GM18517 (cell line): ENCODE measurements at regions not wholly inside any gene's neighbourhood (a gene's known extent, or its start where the extent isn't known, plus 50 kb on each side); places are given as distances from the start of the nearest gene placed in this dataset.
"Not testable (repeated sequence)": the region's sequence is repeated elsewhere in the genome, so short reads cannot be mapped to it uniquely, and the experiment has no call there.

Experiments used
- ATAC-seq: cut with Tn5 transposase; IDR thresholded peaks from one replicate; pipeline ENCODE4 v1.9.1; 2021; ENCODE audit warnings: mild to moderate bottlenecking, moderate library complexity; ENCODE audit not compliant: unreplicated experiment

DNA sequence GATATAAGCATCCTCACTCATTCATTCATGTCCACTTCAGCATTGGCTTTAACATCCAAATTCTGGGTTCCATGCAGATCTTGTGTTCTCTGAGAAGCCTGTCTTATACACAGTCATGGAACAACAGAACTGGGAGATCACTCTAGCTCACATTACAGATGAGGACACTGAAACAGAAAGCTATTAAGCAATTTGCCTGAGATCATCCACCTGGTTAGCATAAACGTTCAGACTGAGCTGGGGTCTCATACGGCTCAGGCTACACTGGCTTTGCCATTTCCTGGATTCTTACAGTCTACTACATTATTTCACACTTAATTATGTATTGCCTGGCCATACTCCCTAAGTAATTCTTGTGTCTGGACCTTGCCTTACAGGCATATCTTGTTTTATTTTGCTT is 169.4 kb upstream of the FANCL start:
- ATAC-seq = no peak

DNA sequence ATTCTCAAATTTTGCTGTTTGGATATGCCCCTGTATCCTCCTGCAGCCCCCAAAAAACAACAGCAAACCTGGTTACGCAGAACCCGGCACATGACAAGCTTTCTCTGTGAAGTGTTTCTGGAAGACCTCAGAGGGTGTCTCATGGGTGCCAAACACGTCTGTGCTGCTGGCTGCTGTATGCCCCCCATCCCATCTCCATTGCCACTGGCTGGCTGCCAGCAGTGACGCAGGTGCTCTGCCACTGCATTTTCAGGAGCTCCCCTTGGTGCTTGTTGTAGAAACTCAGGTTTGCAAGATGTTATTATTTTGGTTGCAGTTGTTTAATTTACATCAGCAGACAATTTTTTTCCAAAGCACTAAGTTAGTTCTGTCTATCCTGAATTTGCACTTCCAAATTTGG is 166.4 kb upstream of the FANCL start:
- no peak for ATAC-seq

DNA sequence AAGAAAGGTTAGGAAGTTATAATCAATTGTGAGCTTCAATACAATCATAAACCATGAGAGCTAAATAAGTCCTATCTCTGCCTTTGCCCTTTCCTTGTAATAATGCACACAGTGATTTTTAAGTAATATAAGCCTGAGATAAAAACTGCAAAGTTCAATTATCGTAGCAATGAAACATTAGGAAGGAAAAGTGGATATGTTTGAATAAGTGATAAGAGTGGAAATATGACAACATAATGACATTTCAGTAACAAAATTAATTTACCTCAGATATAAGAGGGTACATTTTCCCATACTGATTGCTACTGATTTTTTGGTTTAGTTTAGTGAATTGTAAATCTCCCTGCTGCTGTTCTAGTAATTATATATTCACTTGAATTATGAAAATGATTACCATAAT is 164.2 kb upstream of the FANCL start:
- ATAC-seq = no peak

DNA sequence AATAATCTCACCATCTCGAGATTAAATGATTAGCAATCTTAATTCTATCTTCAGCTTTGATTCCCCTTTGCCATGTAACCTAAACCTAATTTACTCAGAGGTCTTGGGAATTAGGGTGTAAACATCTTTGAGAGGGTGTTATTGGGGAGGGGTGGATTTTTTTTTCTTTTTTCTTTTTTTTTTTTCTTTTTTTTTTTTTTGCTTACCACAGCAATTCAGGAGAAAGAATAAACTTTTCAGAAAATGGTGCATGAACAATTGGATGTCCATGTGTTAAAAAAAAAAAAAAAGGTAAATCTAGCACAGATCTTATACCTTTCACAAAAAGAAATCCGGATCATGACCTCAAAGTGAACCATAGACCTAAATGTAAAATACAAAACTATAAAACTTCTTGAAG is 160.8 kb upstream of the FANCL start:
- no peak for ATAC-seq

DNA sequence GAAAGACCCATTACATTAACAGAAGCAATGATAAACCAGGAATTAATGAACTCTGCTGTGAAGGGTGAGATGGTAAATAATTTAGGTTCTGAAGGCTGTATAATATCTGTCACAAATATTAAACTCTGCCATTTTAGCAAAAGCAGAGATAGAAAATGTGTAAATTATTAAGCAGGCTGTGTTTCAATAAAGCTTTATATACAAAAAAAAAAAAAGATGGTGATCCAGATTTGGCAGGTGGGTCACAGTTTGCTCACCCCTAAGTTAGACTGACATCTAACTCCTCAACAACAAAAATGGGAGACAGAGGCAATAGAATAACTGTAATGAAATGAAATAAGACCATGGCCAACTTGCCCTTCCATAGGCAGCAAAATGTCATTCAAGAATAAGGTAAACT is 157.3 kb upstream of the FANCL start:
- ATAC-seq = no peak

DNA sequence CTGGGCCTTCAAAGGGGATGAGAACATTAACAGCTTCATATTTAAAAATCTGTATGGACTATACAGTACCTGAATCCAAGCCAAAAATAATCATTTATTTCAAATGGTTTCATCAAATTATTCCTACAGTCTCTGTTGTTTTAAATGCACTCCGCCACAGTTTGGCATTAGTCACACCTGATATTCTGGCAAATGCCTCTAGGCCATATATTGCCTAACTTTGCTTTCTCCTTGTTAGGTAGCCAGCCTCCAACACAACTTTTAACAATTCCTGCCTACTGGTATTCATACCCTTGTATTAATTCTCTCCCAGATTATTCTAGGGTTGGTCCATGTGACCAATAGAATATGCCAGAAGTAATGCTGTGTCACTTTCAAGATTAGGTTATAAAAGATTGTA is 146.6 kb upstream of the FANCL start:
- no peak for ATAC-seq

DNA sequence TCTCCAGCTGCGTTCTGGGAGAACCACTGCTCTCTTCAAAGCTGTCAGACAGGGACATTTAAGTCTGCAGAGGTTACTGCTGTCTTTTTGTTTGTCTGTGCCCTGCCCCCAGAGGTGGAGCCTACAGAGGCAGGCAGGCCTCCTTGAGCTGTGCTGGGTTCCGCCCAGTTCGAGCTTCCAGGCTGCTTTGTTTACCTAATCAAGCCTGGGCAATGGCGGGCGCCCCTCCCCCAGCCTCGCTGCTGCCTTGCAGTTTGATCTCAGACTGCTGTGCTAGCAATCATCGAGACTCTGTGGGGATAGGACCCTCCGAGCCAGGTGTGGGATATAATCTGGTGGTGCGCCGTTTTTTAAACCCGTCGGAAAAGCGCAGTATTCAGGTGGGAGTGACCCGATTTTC is 145.8 kb upstream of the FANCL start:
- not testable (repeated sequence) for ATAC-seq

DNA sequence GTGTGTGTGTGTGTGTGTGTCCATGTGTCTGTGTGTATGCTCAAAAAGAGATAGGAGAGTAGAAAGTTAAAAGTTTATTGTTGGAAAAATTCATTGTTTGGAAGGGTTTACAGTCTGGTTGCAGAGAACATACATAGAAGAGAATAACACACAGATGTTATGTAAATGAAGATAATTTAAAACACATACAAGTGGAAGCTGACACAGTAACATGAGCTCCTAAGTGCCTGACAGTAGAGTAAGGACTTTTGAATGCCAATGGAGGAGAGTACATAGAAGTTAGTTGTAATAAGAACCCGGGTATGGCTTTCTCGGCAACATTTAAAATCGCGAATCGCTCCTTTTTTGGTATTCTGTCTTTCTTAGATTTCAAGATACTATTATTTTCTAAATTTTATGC is 137.0 kb upstream of the FANCL start:
- no peak for ATAC-seq

DNA sequence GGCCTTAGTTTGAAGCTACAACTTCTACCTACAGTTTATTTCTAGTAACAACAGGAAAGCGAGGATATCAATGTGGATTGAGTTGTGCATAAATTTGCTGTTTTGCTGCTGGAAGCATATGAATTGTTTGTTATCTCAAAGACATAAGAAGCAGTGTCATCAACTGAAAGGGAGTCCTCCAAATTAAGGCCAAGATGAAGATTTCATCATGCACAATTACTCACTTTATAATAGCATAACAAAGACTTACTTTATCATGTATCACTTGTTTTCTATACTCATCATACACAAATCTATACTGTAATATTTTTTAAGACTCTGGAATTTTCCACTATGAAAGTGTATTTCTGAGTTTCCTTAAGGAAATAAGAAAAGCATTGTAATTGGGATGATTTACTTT is 136.1 kb upstream of the FANCL start:
- ATAC-seq = no peak

DNA sequence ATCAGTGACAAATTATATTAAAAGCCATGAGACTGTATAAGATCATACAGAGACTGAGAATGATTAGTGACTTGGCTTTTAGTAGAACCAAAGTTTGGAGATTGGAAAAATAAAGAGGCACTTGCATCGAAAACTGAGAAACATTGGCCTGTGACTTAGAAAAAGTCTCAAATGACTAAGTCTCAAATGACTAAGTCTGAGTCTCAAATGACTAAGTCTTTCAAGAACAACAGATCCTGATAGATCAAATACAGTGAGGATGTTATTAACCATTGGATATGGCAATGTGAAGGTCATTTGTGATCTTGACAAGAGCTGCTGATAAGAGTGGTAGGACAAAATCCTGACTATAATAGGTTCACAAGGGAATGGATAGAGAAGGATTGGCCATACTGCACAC is 135.5 kb upstream of the FANCL start:
- no peak for ATAC-seq

DNA sequence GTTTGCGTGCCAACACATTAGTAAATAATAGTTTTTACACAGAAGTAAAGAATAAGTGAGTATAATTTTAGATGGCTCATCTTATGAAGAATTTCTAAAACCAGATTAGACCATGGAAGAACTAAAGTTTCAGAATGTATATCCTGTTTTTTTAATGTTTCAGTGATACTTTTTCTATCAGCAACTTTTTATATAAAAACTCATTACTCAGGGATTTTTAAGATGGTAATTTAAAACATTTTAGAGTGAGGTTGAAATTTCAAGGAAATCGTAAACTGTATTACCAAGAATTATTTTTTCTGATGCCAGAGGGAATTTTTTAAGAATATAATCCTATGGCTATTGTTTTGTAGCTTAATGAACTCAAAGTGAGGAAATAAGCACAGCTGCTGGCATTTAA is 128.5 kb upstream of the FANCL start:
- no peak for ATAC-seq

DNA sequence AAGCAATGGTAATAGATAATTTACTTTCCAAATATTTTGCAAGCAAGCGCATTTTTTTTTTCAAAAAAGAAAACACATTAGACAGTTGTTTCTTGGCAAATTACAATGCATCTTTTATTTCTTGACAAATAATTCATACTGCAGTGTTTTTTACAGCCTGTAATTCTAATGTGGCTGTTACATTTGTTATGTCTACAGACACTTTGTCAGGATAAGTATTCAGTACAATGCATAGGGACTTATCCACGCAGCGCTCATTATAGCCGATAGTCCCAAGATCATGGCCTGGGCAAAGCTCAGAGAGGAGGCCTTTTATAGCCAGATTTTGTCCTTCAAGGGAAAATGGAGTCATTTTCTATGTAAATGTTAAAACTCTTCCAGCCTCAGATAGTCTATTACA is 123.0 kb upstream of the FANCL start:
- no peak for ATAC-seq

DNA sequence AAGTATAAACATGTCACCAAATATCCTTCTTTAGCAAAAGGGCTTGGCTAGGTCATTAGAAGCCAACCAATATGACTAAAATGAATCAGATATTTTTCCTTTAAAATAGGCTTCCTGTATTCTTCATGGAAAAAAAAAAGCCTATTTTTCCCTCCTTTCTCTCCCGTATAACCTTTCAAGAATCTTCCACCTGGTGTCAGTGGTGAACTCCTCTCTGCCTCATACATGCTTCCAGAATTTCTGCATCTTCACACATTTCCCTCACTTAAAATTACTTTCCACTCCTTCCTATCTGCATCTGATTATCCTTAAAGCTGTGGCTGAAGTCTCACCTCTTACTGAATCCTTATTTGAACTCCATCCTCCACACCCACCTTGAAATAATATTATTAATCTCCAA is 116.9 kb upstream of the FANCL start:
- ATAC-seq = no peak

DNA sequence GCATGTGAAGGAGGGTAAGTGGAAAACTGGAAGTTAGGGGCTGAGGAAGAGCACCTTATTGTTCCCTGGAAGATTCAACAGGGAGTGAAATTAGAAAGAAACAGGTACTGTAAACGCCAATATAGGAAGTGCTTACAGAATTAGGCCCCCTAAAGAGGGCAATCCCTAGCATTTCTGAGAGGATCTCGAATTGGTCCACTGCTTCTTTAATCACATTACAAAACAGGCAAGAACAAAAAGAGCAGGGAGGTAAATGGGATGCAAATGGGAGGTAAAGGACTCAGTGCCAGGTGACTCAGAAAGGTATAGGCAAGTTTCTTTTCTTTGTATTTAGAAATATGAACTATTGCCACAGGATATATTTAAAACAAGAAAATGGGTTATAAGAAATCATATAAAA is 116.4 kb upstream of the FANCL start:
- ATAC-seq = no peak

DNA sequence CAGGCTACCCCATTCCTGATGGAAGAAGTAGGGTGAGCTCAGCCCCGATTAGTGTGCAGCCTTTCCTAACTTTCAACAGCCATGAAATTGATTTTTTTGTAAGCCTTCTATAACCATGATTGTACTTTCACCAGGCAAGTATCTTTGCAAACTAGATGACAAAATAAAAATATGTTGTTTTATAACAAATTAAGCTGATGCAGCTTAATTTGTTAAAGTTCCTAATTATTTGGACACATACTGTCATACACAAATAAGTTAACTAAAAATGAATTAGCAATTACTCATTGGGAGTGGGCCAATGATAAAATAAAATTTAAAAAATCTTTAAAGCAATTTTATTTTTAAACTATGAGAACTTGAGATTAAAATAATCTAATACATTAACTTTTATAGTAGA is 113.1 kb upstream of the FANCL start:
- no peak for ATAC-seq

DNA sequence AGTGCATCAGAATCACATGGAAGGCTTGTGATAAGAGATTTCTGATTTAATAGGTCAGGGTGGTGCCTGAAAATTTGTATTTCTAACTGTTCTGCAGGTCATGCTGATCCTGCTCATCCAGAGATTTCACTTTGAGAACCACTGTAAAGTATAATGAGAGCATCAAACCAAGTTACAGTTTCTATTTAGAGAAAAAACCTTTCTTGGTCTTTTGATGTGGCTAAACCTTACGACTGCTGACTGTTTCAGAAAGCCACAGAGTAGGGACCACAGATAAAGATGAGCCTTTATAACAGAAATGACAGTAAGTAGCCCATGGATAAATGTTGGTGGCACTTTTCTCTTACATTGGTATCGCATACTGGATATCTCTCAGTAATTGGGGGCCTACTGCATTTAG is 109.4 kb upstream of the FANCL start:
- ATAC-seq = peak; percentile 68

DNA sequence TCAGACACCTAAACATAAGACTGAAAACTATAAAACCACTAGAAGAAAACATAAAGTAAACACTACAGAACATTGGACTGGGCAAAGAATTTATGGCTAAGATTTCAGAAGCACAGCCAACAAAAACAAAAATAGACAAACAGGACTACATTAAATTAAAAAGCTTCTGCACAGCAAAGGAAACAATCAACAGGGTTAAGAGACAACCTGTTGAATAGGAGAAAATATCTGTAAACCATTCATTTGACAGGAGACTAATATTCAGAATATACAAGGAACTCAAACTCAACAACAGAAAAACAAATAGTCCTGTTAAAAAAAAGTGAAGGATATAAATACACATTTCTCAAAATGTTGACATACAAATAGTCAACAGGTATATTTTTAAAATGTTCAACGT is 106.7 kb upstream of the FANCL start:
- no peak for ATAC-seq

DNA sequence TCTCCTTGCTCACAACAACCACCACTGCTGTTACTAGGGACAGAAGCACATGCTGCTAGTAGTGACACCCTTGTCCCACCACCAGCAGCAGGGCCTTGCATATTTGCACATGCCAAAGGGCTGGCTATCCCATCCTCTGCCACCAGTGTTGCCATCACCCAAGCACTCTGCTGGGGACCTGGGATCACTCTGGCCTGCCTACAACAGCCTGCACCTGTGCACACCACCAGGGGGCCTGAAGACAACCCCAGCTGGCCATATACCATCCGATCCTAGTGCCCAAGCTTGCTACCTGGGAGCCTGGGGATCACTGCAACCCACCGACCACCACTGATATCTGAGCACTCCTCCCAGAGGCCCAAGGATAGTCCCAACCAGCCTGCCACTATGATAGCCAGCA is 99.9 kb upstream of the FANCL start:
- ATAC-seq = no peak

DNA sequence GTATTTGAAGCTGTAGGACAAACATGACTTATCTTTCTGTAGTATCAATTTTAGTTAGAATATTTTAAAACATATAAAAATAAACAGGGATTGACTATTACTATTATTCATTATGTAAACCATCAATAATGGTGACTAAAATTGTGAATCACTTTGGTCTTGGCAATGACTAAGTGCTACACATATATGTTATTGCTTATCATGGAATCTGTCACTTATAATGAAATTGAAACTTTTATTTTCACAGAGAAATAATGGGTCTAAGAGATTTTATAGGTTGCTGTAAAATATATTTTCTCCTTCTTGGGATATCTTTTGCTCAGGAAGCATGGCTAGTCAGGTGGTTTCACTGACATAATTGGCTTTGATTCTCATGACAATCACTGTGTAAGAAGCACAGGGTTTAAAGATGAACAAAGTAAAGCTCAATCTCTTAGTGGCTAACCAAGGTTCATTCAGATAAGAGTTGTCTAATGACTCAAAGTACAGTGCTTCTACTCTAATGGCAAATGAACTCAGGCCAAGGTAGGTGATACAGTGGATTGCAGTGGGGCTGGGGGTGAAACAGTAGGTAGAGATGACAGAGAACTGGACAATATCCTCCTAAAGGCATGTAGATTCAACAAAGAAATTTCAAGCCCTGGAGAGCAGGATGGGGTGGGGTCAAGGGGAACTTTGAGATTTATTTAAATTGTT is 98.6 kb upstream of the FANCL start:
- ATAC-seq = no peak

DNA sequence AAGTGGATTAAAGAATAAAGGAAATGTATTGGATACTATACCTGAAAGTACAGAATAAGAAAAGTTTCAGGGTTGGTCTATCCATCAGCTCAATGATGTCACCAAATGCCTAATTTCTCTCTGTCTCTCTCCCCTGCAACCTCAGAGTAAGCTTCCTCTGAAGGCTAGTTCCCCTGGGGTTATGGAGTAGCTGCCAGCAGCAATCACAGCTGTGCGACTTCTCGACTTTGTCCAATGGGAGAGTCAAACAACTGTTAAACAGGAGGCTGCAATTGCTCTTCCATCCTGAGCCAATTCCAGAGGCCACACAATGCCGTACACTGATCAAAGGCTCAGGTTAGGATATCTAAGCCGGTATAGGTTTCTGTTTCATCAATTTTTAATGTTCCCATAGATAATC is 95.3 kb upstream of the FANCL start:
- no peak for ATAC-seq

DNA sequence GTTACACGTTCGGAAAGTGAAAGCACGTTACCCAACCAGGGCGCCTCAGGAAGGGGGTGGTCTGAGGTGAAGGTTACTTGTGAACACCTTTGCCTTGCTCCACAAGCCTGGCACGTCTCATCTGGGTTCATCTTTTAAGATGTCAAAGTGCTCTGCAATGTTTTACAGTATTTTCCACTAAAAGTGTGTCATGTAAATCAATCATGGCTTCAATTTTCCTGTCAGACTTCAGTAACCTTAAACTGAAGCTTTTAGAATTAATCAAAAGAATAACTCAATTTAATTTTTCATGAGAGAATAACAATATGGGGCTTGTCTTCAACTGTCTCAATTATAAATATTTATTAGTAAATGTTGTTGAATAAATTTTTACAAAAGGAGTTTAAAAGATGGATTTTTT is 93.3 kb upstream of the FANCL start:
- ATAC-seq = no peak

DNA sequence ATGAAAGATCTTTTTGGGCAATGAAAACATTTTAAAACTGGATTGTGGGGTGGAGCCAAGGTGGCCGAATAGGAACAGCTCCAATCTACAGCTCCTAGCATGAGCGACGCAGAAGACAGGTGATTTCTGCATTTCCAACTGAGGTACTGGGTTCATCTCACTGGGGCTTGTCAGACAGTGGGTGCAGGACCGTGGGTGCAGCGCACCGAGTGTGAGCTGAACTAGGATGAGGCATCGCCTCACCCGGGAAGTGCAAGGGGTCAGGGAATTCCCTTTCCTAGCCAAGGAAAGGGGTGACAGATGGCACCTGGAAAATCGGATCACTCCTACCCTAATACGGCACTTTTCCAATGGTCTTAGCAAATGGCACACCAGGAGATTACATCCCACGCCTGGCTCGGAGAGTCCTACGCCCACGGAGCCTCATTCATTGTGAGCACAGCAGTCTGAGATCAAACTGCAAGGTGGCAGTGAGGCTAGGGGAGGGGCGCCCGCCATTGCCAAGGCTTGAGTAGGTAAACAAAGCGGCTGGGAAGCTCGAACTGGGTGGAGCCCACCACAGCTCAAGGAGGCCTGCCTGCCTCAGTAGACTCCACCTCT is 84.3 kb upstream of the FANCL start:
- ATAC-seq = not testable (repeated sequence)

DNA sequence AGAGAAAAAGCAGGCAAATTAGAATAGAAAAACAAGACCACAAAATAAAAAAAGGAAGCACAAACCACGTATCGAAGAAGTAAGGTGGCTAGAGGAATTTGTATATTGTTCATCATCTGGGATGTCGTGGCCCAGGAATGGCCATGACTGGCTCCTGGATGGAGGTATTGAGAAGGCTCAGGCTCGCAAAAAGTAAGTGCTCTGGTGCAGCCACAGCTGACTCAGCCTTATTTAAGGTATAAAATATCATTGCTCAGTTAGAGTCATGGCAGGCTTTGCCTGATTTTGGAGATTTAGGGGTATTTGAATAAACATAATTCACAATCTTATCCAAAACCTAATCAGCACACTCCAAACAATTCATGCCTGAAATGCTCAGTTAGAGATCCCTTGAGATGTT is 78.4 kb upstream of the FANCL start:
- no peak for ATAC-seq
